Activated naive CD8-positive, alpha-beta T cell (primary cell): ENCODE measurements at regions not wholly inside any gene's neighbourhood (a gene's known extent, or its start where the extent isn't known, plus 50 kb on each side); places are given as distances from the start of the nearest gene placed in this dataset.
A peak's percentile ranks its signal among the peaks of the same experiment; 100 is the strongest.
"Not testable (repeated sequence)": the region's sequence is repeated elsewhere in the genome, so short reads cannot be mapped to it uniquely, and the experiment has no call there.

Experiments used
- H3K27ac Mint-ChIP-seq: one replicate; pipeline ENCODE4 v1.8.0; 2021; ENCODE audit warnings: mixed read lengths
- H3K27me3 Mint-ChIP-seq: one replicate; pipeline ENCODE4 v1.8.0; 2021; ENCODE audit warnings: mixed read lengths
- H3K36me3 Mint-ChIP-seq: one replicate; pipeline ENCODE4 v1.8.0; 2021; ENCODE audit warnings: mixed read lengths
- H3K4me1 Mint-ChIP-seq: one replicate; pipeline ENCODE4 v1.8.0; 2021; ENCODE audit warnings: low read depth, mixed read lengths
- H3K4me3 Mint-ChIP-seq: one replicate; pipeline ENCODE4 v1.8.0; 2021; ENCODE audit warnings: mild to moderate bottlenecking, mixed read lengths
- H3K9me3 Mint-ChIP-seq: one replicate; pipeline ENCODE4 v1.8.0; 2021; ENCODE audit warnings: low read depth, mixed read lengths

- not testable (repeated sequence) for H3K27ac Mint-ChIP-seq, H3K9me3 Mint-ChIP-seq, H3K36me3 Mint-ChIP-seq, H3K27me3 Mint-ChIP-seq, H3K4me3 Mint-ChIP-seq
- H3K4me1 Mint-ChIP-seq = peaks cover 22% of the 10 kb centered on the region
Observed at GRCh38 chr2:111478335-111478734, 357.6 kb downstream of the BCL2L11 start.

GRCh38 chr2:111478871-111479318 is 358.2 kb downstream of the BCL2L11 start:
- not testable (repeated sequence) for H3K9me3 Mint-ChIP-seq, H3K4me3 Mint-ChIP-seq, H3K36me3 Mint-ChIP-seq, H3K27me3 Mint-ChIP-seq
- H3K4me1 Mint-ChIP-seq = peaks cover 21% of the 10 kb centered on the region
- H3K27ac Mint-ChIP-seq = peak overlapping the region; percentile 22

- H3K27me3 Mint-ChIP-seq, H3K36me3 Mint-ChIP-seq, H3K9me3 Mint-ChIP-seq: not testable (repeated sequence)
- H3K4me3 Mint-ChIP-seq = peak overlapping the region; percentile 13
- H3K4me1 Mint-ChIP-seq = peaks cover 21% of the 10 kb centered on the region
- peak overlapping the region; percentile 79 for H3K27ac Mint-ChIP-seq
Observed at GRCh38 chr2:111480016-111480625, 359.4 kb downstream of the BCL2L11 start.

- H3K9me3 Mint-ChIP-seq, H3K27me3 Mint-ChIP-seq, H3K4me3 Mint-ChIP-seq, H3K36me3 Mint-ChIP-seq: not testable (repeated sequence)
- Mint-ChIP-seq H3K27ac (peak overlapping the region; percentile 79), H3K4me1 (peaks cover 21% of the 10 kb centered on the region)
Observed at GRCh38 chr2:111480633-111481032, 359.9 kb downstream of the BCL2L11 start.

GRCh38 chr2:111481219-111481618 is 360.5 kb downstream of the BCL2L11 start:
- not testable (repeated sequence) for H3K27ac Mint-ChIP-seq, H3K4me3 Mint-ChIP-seq, H3K27me3 Mint-ChIP-seq, H3K9me3 Mint-ChIP-seq, H3K36me3 Mint-ChIP-seq
- peaks cover 21% of the 10 kb centered on the region for H3K4me1 Mint-ChIP-seq

GRCh38 chr2:111482987-111483679 is 362.4 kb downstream of the BCL2L11 start:
- not testable (repeated sequence) for H3K9me3 Mint-ChIP-seq, H3K27me3 Mint-ChIP-seq, H3K36me3 Mint-ChIP-seq, H3K27ac Mint-ChIP-seq, H3K4me3 Mint-ChIP-seq
- H3K4me1 Mint-ChIP-seq = peaks cover 21% of the 10 kb centered on the region

GRCh38 chr2:111484097-111484496 is 363.4 kb downstream of the BCL2L11 start:
- H3K27ac Mint-ChIP-seq, H3K4me3 Mint-ChIP-seq, H3K36me3 Mint-ChIP-seq, H3K27me3 Mint-ChIP-seq, H3K9me3 Mint-ChIP-seq: not testable (repeated sequence)
- peaks cover 16% of the 10 kb centered on the region for H3K4me1 Mint-ChIP-seq

GRCh38 chr2:111485895-111486294 is 365.2 kb downstream of the BCL2L11 start:
- H3K9me3 Mint-ChIP-seq, H3K27me3 Mint-ChIP-seq, H3K4me3 Mint-ChIP-seq, H3K36me3 Mint-ChIP-seq, H3K27ac Mint-ChIP-seq, H3K4me1 Mint-ChIP-seq: not testable (repeated sequence)

- H3K4me3 Mint-ChIP-seq, H3K27ac Mint-ChIP-seq, H3K9me3 Mint-ChIP-seq, H3K4me1 Mint-ChIP-seq, H3K36me3 Mint-ChIP-seq, H3K27me3 Mint-ChIP-seq: not testable (repeated sequence)
Observed at GRCh38 chr2:111488451-111488850, 367.7 kb downstream of the BCL2L11 start.

- not testable (repeated sequence) for H3K27me3 Mint-ChIP-seq, H3K36me3 Mint-ChIP-seq, H3K9me3 Mint-ChIP-seq, H3K27ac Mint-ChIP-seq, H3K4me3 Mint-ChIP-seq, H3K4me1 Mint-ChIP-seq
Observed at GRCh38 chr2:111489460-111489859, 368.7 kb downstream of the BCL2L11 start.

GRCh38 chr2:111491181-111491580 is 370.5 kb downstream of the BCL2L11 start:
- not testable (repeated sequence) for H3K9me3 Mint-ChIP-seq, H3K4me3 Mint-ChIP-seq, H3K4me1 Mint-ChIP-seq, H3K36me3 Mint-ChIP-seq, H3K27ac Mint-ChIP-seq, H3K27me3 Mint-ChIP-seq

GRCh38 chr2:111491614-111492013 is 370.9 kb downstream of the BCL2L11 start:
- not testable (repeated sequence) for H3K4me1 Mint-ChIP-seq, H3K9me3 Mint-ChIP-seq, H3K27me3 Mint-ChIP-seq, H3K36me3 Mint-ChIP-seq
- peak overlapping the region; percentile 44 for H3K4me3 Mint-ChIP-seq
- peak overlapping the region; percentile 41 for H3K27ac Mint-ChIP-seq

GRCh38 chr2:111492995-111493719 is 372.4 kb downstream of the BCL2L11 start:
- not testable (repeated sequence) for H3K9me3 Mint-ChIP-seq, H3K27me3 Mint-ChIP-seq, H3K36me3 Mint-ChIP-seq, H3K27ac Mint-ChIP-seq, H3K4me1 Mint-ChIP-seq
- peak overlapping the region; percentile 77 for H3K4me3 Mint-ChIP-seq

GRCh38 chr2:111493720-111494078 is 373.0 kb downstream of the BCL2L11 start:
- H3K9me3 Mint-ChIP-seq, H3K36me3 Mint-ChIP-seq, H3K27me3 Mint-ChIP-seq, H3K4me1 Mint-ChIP-seq: not testable (repeated sequence)
- peak overlapping the region; percentile 83 for H3K27ac Mint-ChIP-seq
- peak overlapping the region; percentile 77 for H3K4me3 Mint-ChIP-seq

- peak overlapping the region; percentile 46 for H3K27ac Mint-ChIP-seq
- not testable (repeated sequence) for H3K27me3 Mint-ChIP-seq, H3K9me3 Mint-ChIP-seq, H3K36me3 Mint-ChIP-seq, H3K4me1 Mint-ChIP-seq
- H3K4me3 Mint-ChIP-seq = peak overlapping the region; percentile 65
Observed at GRCh38 chr2:111494288-111494980, 373.7 kb downstream of the BCL2L11 start.
